BE2C (cell line): ENCODE measurements at regions not wholly inside any gene's neighbourhood (a gene's known extent, or its start where the extent isn't known, plus 50 kb on each side); places are given as distances from the start of the nearest gene placed in this dataset.

Experiments used
- DNase-seq: peaks from one replicate; pipeline ENCODE4 v3.0.0-alpha.2; 2020
- H3K27me3 ChIP-seq: fragments of 250-450 bp; sonication (Bioruptor Pico); 2 replicates; pipeline ENCODE4 v1.5.1; 2020; ENCODE audit warnings: mild to moderate bottlenecking
- H3K36me3 ChIP-seq: fragments of 250-450 bp; sonication (Bioruptor Pico); 2 replicates; pipeline ENCODE4 v1.5.1; 2020; ENCODE audit warnings: mild to moderate bottlenecking
- H3K4me1 ChIP-seq: fragments of 250-450 bp; sonication (Bioruptor Pico); 2 replicates; pipeline ENCODE4 v1.5.1; 2020
- H3K4me3 ChIP-seq: 2 replicates; pipeline ENCODE4 v1.5.1; 2011; ENCODE audit warnings: low read depth, low read length
- H3K9me3 ChIP-seq: fragments of 250-450 bp; sonication (Bioruptor Pico); 2 replicates; pipeline ENCODE4 v1.5.1; 2020
- CTCF ChIP-seq: IDR thresholded peaks from 2 replicates; pipeline ENCODE4 v1.5.1; 2012; ENCODE audit warnings: mild to moderate bottlenecking, low read depth, low read length

GRCh38 chr3:23111797-23112196 lies 91.3 kb upstream of the UBE2E2 start:
- TF ChIP-seq CTCF, result no peak

GRCh38 chr3:23112491-23112890 lies 90.6 kb upstream of the UBE2E2 start:
- Histone ChIP-seq H3K9me3 (no peaks in the 10 kb centered on the region), H3K4me1 (no peaks in the 10 kb centered on the region), H3K36me3 (no peaks in the 10 kb centered on the region), H3K27me3 (no peaks in the 10 kb centered on the region), H3K4me3 (no peak overlapping the region)
- no peak for TF ChIP-seq CTCF
- DNase-seq, result no peak

More at GRCh38 chr3:23111797-23112196, 91.3 kb upstream of the UBE2E2 start:
- no peak for DNase-seq
- H3K4me3 ChIP-seq, result no peak overlapping the region
- no peaks in the 10 kb centered on the region for H3K27me3 ChIP-seq
- no peaks in the 10 kb centered on the region for H3K36me3 ChIP-seq
- no peaks in the 10 kb centered on the region for H3K9me3 ChIP-seq
- no peaks in the 10 kb centered on the region for H3K4me1 ChIP-seq

- Histone ChIP-seq H3K4me1 (no peaks in the 10 kb centered on the region), H3K9me3 (no peaks in the 10 kb centered on the region), H3K4me3 (no peak overlapping the region), H3K36me3 (no peaks in the 10 kb centered on the region), H3K27me3 (no peaks in the 10 kb centered on the region)
- DNase-seq, result no peak
- TF ChIP-seq CTCF, result no peak
Observed at GRCh38 chr3:23113455-23114171, 89.5 kb upstream of the UBE2E2 start.

- no peaks in the 10 kb centered on the region for H3K36me3 ChIP-seq
- no peak for TF ChIP-seq CTCF
- no peak for DNase-seq
- no peaks in the 10 kb centered on the region for H3K4me1 ChIP-seq
- H3K27me3 ChIP-seq, result no peaks in the 10 kb centered on the region
- no peak overlapping the region for H3K4me3 ChIP-seq
- no peaks in the 10 kb centered on the region for H3K9me3 ChIP-seq
Observed at GRCh38 chr3:23114432-23114831, 88.7 kb upstream of the UBE2E2 start.

- H3K27me3 ChIP-seq, result no peaks in the 10 kb centered on the region
- H3K36me3 ChIP-seq, result no peaks in the 10 kb centered on the region
- H3K9me3 ChIP-seq, result no peaks in the 10 kb centered on the region
- no peak overlapping the region for H3K4me3 ChIP-seq
- TF ChIP-seq CTCF, result no peak
- DNase-seq, result no peak
- no peaks in the 10 kb centered on the region for H3K4me1 ChIP-seq
Observed at GRCh38 chr3:23115171-23115877, 87.8 kb upstream of the UBE2E2 start.
